Right forelimb (tissue), 1 donor: ENCODE measurements at regions not wholly inside any gene's neighbourhood (a gene's known extent, or its start where the extent isn't known, plus 50 kb on each side); places are given as distances from the start of the nearest gene placed in this dataset.

Experiments
- DNase-seq: peaks from one replicate; pipeline ENCODE4 v3.0.0-alpha.2; 2018

GRCh38 chr5:89445106-89445745 is 562.2 kb upstream of the MEF2C start:
- no peak for DNase-seq

GRCh38 chr5:89444088-89444487 is 561.1 kb upstream of the MEF2C start:
- no peak for DNase-seq

- DNase-seq, result no peak
Measured at GRCh38 chr5:89443508-89443907, 560.5 kb upstream of the MEF2C start.

- DNase-seq, result no peak
Measured at GRCh38 chr5:89441965-89442364, 559.0 kb upstream of the MEF2C start.

- no peak for DNase-seq
Measured at GRCh38 chr5:89440670-89441069, 557.7 kb upstream of the MEF2C start.

GRCh38 chr5:89437450-89438435 is 554.8 kb upstream of the MEF2C start:
- DNase-seq, result no peak

- no peak for DNase-seq
Measured at GRCh38 chr5:89436464-89436863, 553.5 kb upstream of the MEF2C start.

- DNase-seq, result no peak
Measured at GRCh38 chr5:89435347-89435746, 552.4 kb upstream of the MEF2C start.

GRCh38 chr5:89428624-89429023 is 545.6 kb upstream of the MEF2C start:
- DNase-seq, result no peak

- DNase-seq, result no peak
Measured at GRCh38 chr5:89425062-89425461, 542.1 kb upstream of the MEF2C start.

GRCh38 chr5:89421035-89421434 is 538.1 kb upstream of the MEF2C start:
- DNase-seq, result no peak

GRCh38 chr5:89418407-89419085 is 535.6 kb upstream of the MEF2C start:
- DNase-seq, result no peak

- DNase-seq, result no peak
Measured at GRCh38 chr5:89417990-89418389, 535.0 kb upstream of the MEF2C start.

GRCh38 chr5:89417515-89417914 is 534.5 kb upstream of the MEF2C start:
- DNase-seq, result no peak

GRCh38 chr5:89411891-89412290 is 528.9 kb upstream of the MEF2C start:
- no peak for DNase-seq

- no peak for DNase-seq
Measured at GRCh38 chr5:89407054-89407453, 524.1 kb upstream of the MEF2C start.

GRCh38 chr5:89401659-89402058 is 518.7 kb upstream of the MEF2C start:
- no peak for DNase-seq

- no peak for DNase-seq
Measured at GRCh38 chr5:89401012-89401411, 518.0 kb upstream of the MEF2C start.

GRCh38 chr5:89399548-89399947 is 516.6 kb upstream of the MEF2C start:
- no peak for DNase-seq

- DNase-seq, result no peak
Measured at GRCh38 chr5:89397096-89397495, 514.1 kb upstream of the MEF2C start.

- no peak for DNase-seq
Measured at GRCh38 chr5:89396278-89396954, 513.4 kb upstream of the MEF2C start.

GRCh38 chr5:89395111-89395510 is 512.1 kb upstream of the MEF2C start:
- DNase-seq, result no peak

- no peak for DNase-seq
Measured at GRCh38 chr5:89388872-89389271, 505.9 kb upstream of the MEF2C start.
